Karpas-422 (cell line): ENCODE measurements at regions not wholly inside any gene's neighbourhood (a gene's known extent, or its start where the extent isn't known, plus 50 kb on each side); places are given as distances from the start of the nearest gene placed in this dataset.

Source experiments
- DNase-seq: peaks from one replicate; pipeline ENCODE4 v3.0.0-alpha.2; 2015
- H2AFZ ChIP-seq: fragments of 200-600 bp; sonication (generic); 2 replicates; pipeline ENCODE4 v1.6.1; 2014; ENCODE audit warnings: antibody characterized with exemption, low read length, mixed read lengths
- H3K27ac ChIP-seq: fragments of 200-600 bp; sonication (generic); 2 replicates; pipeline ENCODE4 v1.5.1; 2014; ENCODE audit warnings: mild to moderate bottlenecking, low read length, moderate library complexity
- H3K27me3 ChIP-seq: fragments of 200-600 bp; sonication (generic); 2 replicates; pipeline ENCODE4 v1.6.1; 2014; ENCODE audit warnings: low read length, mixed read lengths
- H3K36me3 ChIP-seq: fragments of 200-600 bp; sonication (generic); 2 replicates; pipeline ENCODE4 v1.6.1; 2014; ENCODE audit warnings: low read length, mixed read lengths; ENCODE audit not compliant: insufficient read depth
- H3K4me1 ChIP-seq: fragments of 200-600 bp; sonication (generic); 2 replicates; pipeline ENCODE4 v1.6.1; 2014; ENCODE audit warnings: mild to moderate bottlenecking, low read length, mixed read lengths
- H3K4me2 ChIP-seq: fragments of 200-600 bp; sonication (generic); 2 replicates; pipeline ENCODE4 v1.6.1; 2014; ENCODE audit warnings: low read length, low read depth, mild to moderate bottlenecking; ENCODE audit not compliant: poor library complexity, severe bottlenecking
- H3K4me3 ChIP-seq: fragments of 200-600 bp; sonication (generic); 2 replicates; pipeline ENCODE4 v1.5.1; 2014; ENCODE audit warnings: mild to moderate bottlenecking, antibody characterized with exemption, low read length, mixed read lengths
- H3K79me2 ChIP-seq: fragments of 200-600 bp; sonication (generic); 2 replicates; pipeline ENCODE4 v1.6.1; 2014; ENCODE audit warnings: mild to moderate bottlenecking, low read length, mixed read lengths
- H3K9ac ChIP-seq: fragments of 200-600 bp; sonication (generic); 2 replicates; pipeline ENCODE4 v1.6.0; 2014; ENCODE audit warnings: low read length
- H3K9me2 ChIP-seq: fragments of 200-600 bp; sonication (generic), shearing (Covaris generic); replicated peaks from 2 replicates; pipeline ENCODE4 v1.6.0; 2014; ENCODE audit warnings: mild to moderate bottlenecking, low read length, moderate library complexity; ENCODE audit not compliant: insufficient read depth
- H3K9me3 ChIP-seq: fragments of 300-700, 200-600 bp; sonication (generic); 2 replicates; pipeline ENCODE4 v1.6.1; 2014; ENCODE audit warnings: low read length, mixed read lengths
- H4K20me1 ChIP-seq: fragments of 200-600 bp; sonication (generic); 2 replicates; pipeline ENCODE4 v1.6.1; 2014; ENCODE audit warnings: mild to moderate bottlenecking, antibody characterized with exemption, low read length, low read depth; ENCODE audit not compliant: insufficient read depth

- Histone ChIP-seq H3K27me3 (no peaks in the 10 kb centered on the region), H4K20me1 (no peaks in the 10 kb centered on the region), H3K9me3 (peaks cover 25% of the 10 kb centered on the region), H3K9ac (no peak overlapping the region), H3K4me2 (no peak overlapping the region), H3K27ac (no peak overlapping the region), H3K4me3 (no peak overlapping the region), H2AFZ (no peak overlapping the region), H3K36me3 (no peaks in the 10 kb centered on the region), H3K9me2 (no peaks in the 10 kb centered on the region), H3K79me2 (no peaks in the 10 kb centered on the region), H3K4me1 (no peaks in the 10 kb centered on the region)
- no peak for DNase-seq
Observed at GRCh38 chr4:91973479-91974153, 330.1 kb upstream of the GRID2 start.

- peaks cover 7% of the 10 kb centered on the region for H3K9me3 ChIP-seq
- DNase-seq, result no peak
- no peaks in the 10 kb centered on the region for H3K36me3 ChIP-seq
- H3K4me2 ChIP-seq, result no peak overlapping the region
- H3K79me2 ChIP-seq, result no peaks in the 10 kb centered on the region
- no peaks in the 10 kb centered on the region for H3K27me3 ChIP-seq
- no peak overlapping the region for H3K4me3 ChIP-seq
- no peak overlapping the region for H2AFZ ChIP-seq
- H4K20me1 ChIP-seq, result no peaks in the 10 kb centered on the region
- no peak overlapping the region for H3K9ac ChIP-seq
- no peaks in the 10 kb centered on the region for H3K4me1 ChIP-seq
- H3K27ac ChIP-seq, result no peak overlapping the region
- H3K9me2 ChIP-seq, result no peaks in the 10 kb centered on the region
Observed at GRCh38 chr4:91984466-91984865, 319.3 kb upstream of the GRID2 start.

GRCh38 chr4:91989914-91990313, 313.9 kb upstream of the GRID2 start:
- H3K4me2 ChIP-seq, result no peak overlapping the region
- no peaks in the 10 kb centered on the region for H3K9me2 ChIP-seq
- no peak overlapping the region for H3K4me3 ChIP-seq
- H3K27ac ChIP-seq, result no peak overlapping the region
- H3K36me3 ChIP-seq, result no peaks in the 10 kb centered on the region
- H2AFZ ChIP-seq, result no peak overlapping the region
- H3K9me3 ChIP-seq, result peaks cover 11% of the 10 kb centered on the region
- DNase-seq, result no peak
- no peaks in the 10 kb centered on the region for H3K27me3 ChIP-seq
- H4K20me1 ChIP-seq, result no peaks in the 10 kb centered on the region
- no peaks in the 10 kb centered on the region for H3K79me2 ChIP-seq
- H3K4me1 ChIP-seq, result no peaks in the 10 kb centered on the region
- H3K9ac ChIP-seq, result no peak overlapping the region

GRCh38 chr4:91990726-91991125, 313.0 kb upstream of the GRID2 start:
- H3K4me2 ChIP-seq, result no peak overlapping the region
- no peak overlapping the region for H3K27ac ChIP-seq
- no peaks in the 10 kb centered on the region for H3K4me1 ChIP-seq
- DNase-seq, result no peak
- H4K20me1 ChIP-seq, result no peaks in the 10 kb centered on the region
- H2AFZ ChIP-seq, result no peak overlapping the region
- no peak overlapping the region for H3K9ac ChIP-seq
- H3K79me2 ChIP-seq, result no peaks in the 10 kb centered on the region
- H3K9me3 ChIP-seq, result peaks cover 14% of the 10 kb centered on the region
- no peaks in the 10 kb centered on the region for H3K36me3 ChIP-seq
- no peaks in the 10 kb centered on the region for H3K9me2 ChIP-seq
- H3K27me3 ChIP-seq, result no peaks in the 10 kb centered on the region
- H3K4me3 ChIP-seq, result no peak overlapping the region

GRCh38 chr4:91997045-91997444, 306.7 kb upstream of the GRID2 start:
- no peak overlapping the region for H3K4me3 ChIP-seq
- no peaks in the 10 kb centered on the region for H3K36me3 ChIP-seq
- no peak overlapping the region for H2AFZ ChIP-seq
- no peaks in the 10 kb centered on the region for H4K20me1 ChIP-seq
- no peaks in the 10 kb centered on the region for H3K9me2 ChIP-seq
- DNase-seq, result no peak
- no peak overlapping the region for H3K4me2 ChIP-seq
- no peak overlapping the region for H3K27ac ChIP-seq
- peaks cover 14% of the 10 kb centered on the region for H3K9me3 ChIP-seq
- H3K4me1 ChIP-seq, result no peaks in the 10 kb centered on the region
- H3K79me2 ChIP-seq, result no peaks in the 10 kb centered on the region
- H3K27me3 ChIP-seq, result no peaks in the 10 kb centered on the region
- no peak overlapping the region for H3K9ac ChIP-seq

GRCh38 chr4:92012899-92013867, 290.6 kb upstream of the GRID2 start:
- H3K9me3 ChIP-seq, result peaks cover 32% of the 10 kb centered on the region
- no peaks in the 10 kb centered on the region for H3K36me3 ChIP-seq
- H3K4me1 ChIP-seq, result no peaks in the 10 kb centered on the region
- H3K4me3 ChIP-seq, result no peak overlapping the region
- no peak for DNase-seq
- H3K9ac ChIP-seq, result no peak overlapping the region
- H2AFZ ChIP-seq, result no peak overlapping the region
- H3K9me2 ChIP-seq, result no peaks in the 10 kb centered on the region
- no peak overlapping the region for H3K27ac ChIP-seq
- no peaks in the 10 kb centered on the region for H4K20me1 ChIP-seq
- no peaks in the 10 kb centered on the region for H3K79me2 ChIP-seq
- no peak overlapping the region for H3K4me2 ChIP-seq
- H3K27me3 ChIP-seq, result no peaks in the 10 kb centered on the region

- peaks cover 25% of the 10 kb centered on the region for H3K9me3 ChIP-seq
- H3K4me2 ChIP-seq, result no peak overlapping the region
- no peaks in the 10 kb centered on the region for H3K9me2 ChIP-seq
- no peaks in the 10 kb centered on the region for H3K4me1 ChIP-seq
- no peak overlapping the region for H2AFZ ChIP-seq
- DNase-seq, result no peak
- no peak overlapping the region for H3K4me3 ChIP-seq
- H3K9ac ChIP-seq, result no peak overlapping the region
- H3K27me3 ChIP-seq, result no peaks in the 10 kb centered on the region
- no peaks in the 10 kb centered on the region for H3K79me2 ChIP-seq
- H4K20me1 ChIP-seq, result no peaks in the 10 kb centered on the region
- no peaks in the 10 kb centered on the region for H3K36me3 ChIP-seq
- H3K27ac ChIP-seq, result no peak overlapping the region
Observed at GRCh38 chr4:92014067-92014466, 289.7 kb upstream of the GRID2 start.

GRCh38 chr4:92021203-92021602, 282.6 kb upstream of the GRID2 start:
- DNase-seq, result no peak
- no peaks in the 10 kb centered on the region for H3K36me3 ChIP-seq
- H2AFZ ChIP-seq, result no peak overlapping the region
- no peaks in the 10 kb centered on the region for H3K9me2 ChIP-seq
- H3K9me3 ChIP-seq, result peaks cover 3% of the 10 kb centered on the region; the same call in 1 of the 2 replicates
- no peak overlapping the region for H3K4me2 ChIP-seq
- H3K9ac ChIP-seq, result no peak overlapping the region
- no peaks in the 10 kb centered on the region for H3K4me1 ChIP-seq
- no peak overlapping the region for H3K27ac ChIP-seq
- no peaks in the 10 kb centered on the region for H3K79me2 ChIP-seq
- H3K27me3 ChIP-seq, result no peaks in the 10 kb centered on the region
- H3K4me3 ChIP-seq, result no peak overlapping the region
- H4K20me1 ChIP-seq, result no peaks in the 10 kb centered on the region
